ENCODE measurements at regions not wholly inside any gene's neighbourhood (a gene's known extent, or its start where the extent isn't known, plus 50 kb on each side); places are given as distances from the start of the nearest gene placed in this dataset.

GRCh38 chr3:84023842-84024241 is 934.9 kb upstream of the CADM2 start (continued):
- TF ChIP-seq ZBTB6 (tag by site-specific recombination; IDR thresholded peaks at IDR 0.05): no peak

DNA sequence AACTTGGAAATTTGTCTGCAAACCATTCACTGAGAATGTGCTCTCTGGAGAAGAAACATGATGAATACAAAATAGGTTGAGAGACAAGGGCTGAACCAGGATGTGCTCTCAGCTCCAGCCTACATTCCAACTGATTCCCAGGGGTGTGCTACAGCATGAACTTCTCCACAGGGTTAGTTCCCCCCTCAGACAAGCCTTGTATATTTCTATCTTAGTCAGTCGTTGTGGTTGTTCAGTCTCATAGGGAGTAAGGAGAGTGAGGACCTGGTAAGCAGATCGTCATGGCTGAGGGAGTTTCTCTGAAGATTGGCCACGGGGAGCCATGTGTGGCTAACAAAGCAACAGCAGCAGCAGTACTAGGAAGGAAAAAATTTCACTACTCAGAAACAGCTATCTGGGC is 919.7 kb upstream of the CADM2 start:
- H3K27ac ChIP-seq (ENCODE audit: extremely low read depth, low read depth, low read length): no peak overlapping the region
- no peak overlapping the region for H3K4me3 ChIP-seq (ENCODE audit: low read depth, low read length)
- CTCF ChIA-PET: no interaction called here
- POLR2A ChIA-PET: no interaction called here
- H3K9me3 ChIP-seq (ENCODE audit: control insufficient read depth, insufficient read depth, low read depth, low read length): no peaks in the 10 kb centered on the region
- no peak for TF ChIP-seq SP3 (tag by site-specific recombination; IDR thresholded peaks at IDR 0.05)
- no peak for TF ChIP-seq ZNF514 (tag by site-specific recombination; IDR thresholded peaks at IDR 0.05)
- no peak for TF ChIP-seq ZSCAN16 (tag by site-specific recombination; IDR thresholded peaks at IDR 0.05)
- no peak for TF ChIP-seq ZNF138 (tag by site-specific recombination; IDR thresholded peaks at IDR 0.05; ENCODE audit: borderline replicate concordance)
- no peak for TF ChIP-seq ZNF701 (tag by site-specific recombination; IDR thresholded peaks at IDR 0.05)
- TF ChIP-seq ZBTB17 (tag by site-specific recombination; IDR thresholded peaks at IDR 0.05): no peak
- H3K36me3 ChIP-seq (ENCODE audit: control insufficient read depth in 2 of 2, insufficient read depth in 1 of 2, low read length in 2 of 2): no peaks in the 10 kb centered on the region
- no peaks in the 10 kb centered on the region for H3K4me1 ChIP-seq (ENCODE audit: control insufficient read depth, insufficient read depth, low read length)

DNA sequence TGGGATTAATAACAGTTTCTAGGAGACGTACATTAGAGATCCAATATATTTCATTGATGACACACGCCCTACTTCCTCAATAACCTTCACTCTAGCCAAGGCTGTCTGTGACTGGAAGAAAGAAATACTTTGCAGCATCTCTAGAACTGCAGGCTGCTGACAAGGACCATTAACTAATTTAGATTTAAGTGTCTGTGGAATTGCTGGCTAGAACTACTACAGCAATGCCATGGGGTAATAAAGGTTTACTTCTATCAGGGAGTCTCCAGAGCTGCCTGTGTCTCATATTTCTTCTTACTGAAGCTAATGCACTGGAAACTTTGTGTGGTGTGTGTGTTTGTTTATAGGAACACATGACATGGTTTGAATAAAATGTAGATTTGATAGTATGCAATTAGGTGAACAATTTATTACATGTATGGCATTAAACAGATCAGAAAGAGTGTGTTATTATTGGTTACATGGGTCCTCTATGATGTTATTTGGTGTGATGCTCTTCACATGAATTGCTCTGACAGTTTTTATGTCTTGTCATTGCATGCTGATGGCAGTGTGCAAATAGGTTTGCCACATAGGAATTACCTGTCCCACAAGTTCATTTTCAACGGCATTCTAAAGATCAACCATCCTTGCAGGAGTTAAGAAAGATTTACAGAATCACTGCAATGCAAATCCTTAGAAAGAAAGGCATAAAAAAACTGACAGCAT is 916.2 kb upstream of the CADM2 start:
- TF ChIP-seq WT1 (tag by site-specific recombination; IDR thresholded peaks at IDR 0.05): no peak
- TF ChIP-seq, protein P1, sequence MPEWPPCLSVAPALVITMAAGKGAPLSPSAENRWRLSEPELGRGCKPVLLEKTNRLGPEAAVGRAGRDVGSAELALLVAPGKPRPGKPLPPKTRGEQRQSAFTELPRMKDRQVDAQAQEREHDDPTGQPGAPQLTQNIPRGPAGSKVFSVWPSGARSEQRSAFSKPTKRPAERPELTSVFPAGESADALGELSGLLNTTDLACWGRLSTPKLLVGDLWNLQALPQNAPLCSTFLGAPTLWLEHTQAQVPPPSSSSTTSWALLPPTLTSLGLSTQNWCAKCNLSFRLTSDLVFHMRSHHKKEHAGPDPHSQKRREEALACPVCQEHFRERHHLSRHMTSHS (tag by site-specific recombination; IDR thresholded peaks at IDR 0.05): no peak
- TF ChIP-seq ZSCAN16 (tag by site-specific recombination; IDR thresholded peaks at IDR 0.05): no peak
- TF ChIP-seq, protein P2, sequence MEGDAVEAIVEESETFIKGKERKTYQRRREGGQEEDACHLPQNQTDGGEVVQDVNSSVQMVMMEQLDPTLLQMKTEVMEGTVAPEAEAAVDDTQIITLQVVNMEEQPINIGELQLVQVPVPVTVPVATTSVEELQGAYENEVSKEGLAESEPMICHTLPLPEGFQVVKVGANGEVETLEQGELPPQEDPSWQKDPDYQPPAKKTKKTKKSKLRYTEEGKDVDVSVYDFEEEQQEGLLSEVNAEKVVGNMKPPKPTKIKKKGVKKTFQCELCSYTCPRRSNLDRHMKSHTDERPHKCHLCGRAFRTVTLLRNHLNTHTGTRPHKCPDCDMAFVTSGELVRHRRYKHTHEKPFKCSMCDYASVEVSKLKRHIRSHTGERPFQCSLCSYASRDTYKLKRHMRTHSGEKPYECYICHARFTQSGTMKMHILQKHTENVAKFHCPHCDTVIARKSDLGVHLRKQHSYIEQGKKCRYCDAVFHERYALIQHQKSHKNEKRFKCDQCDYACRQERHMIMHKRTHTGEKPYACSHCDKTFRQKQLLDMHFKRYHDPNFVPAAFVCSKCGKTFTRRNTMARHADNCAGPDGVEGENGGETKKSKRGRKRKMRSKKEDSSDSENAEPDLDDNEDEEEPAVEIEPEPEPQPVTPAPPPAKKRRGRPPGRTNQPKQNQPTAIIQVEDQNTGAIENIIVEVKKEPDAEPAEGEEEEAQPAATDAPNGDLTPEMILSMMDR (tag by site-specific recombination; IDR thresholded peaks at IDR 0.05): no peak
- no peak for TF ChIP-seq TCF7L2 (IDR thresholded peaks at IDR 0.05; ENCODE audit: borderline replicate concordance, low read depth, low read length)
- no peak for TF ChIP-seq ZNF560 (tag by site-specific recombination; IDR thresholded peaks at IDR 0.05; ENCODE audit: borderline replicate concordance)
- no peak for TF ChIP-seq ZNF433 (tag by site-specific recombination; IDR thresholded peaks at IDR 0.05; ENCODE audit: low read depth)
- TF ChIP-seq, protein P3, sequence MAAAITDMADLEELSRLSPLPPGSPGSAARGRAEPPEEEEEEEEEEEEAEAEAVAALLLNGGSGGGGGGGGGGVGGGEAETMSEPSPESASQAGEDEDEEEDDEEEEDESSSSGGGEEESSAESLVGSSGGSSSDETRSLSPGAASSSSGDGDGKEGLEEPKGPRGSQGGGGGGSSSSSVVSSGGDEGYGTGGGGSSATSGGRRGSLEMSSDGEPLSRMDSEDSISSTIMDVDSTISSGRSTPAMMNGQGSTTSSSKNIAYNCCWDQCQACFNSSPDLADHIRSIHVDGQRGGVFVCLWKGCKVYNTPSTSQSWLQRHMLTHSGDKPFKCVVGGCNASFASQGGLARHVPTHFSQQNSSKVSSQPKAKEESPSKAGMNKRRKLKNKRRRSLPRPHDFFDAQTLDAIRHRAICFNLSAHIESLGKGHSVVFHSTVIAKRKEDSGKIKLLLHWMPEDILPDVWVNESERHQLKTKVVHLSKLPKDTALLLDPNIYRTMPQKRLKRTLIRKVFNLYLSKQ (tag by site-specific recombination; IDR thresholded peaks at IDR 0.05; ENCODE audit: borderline replicate concordance): no peak
- TF ChIP-seq, protein P4, sequence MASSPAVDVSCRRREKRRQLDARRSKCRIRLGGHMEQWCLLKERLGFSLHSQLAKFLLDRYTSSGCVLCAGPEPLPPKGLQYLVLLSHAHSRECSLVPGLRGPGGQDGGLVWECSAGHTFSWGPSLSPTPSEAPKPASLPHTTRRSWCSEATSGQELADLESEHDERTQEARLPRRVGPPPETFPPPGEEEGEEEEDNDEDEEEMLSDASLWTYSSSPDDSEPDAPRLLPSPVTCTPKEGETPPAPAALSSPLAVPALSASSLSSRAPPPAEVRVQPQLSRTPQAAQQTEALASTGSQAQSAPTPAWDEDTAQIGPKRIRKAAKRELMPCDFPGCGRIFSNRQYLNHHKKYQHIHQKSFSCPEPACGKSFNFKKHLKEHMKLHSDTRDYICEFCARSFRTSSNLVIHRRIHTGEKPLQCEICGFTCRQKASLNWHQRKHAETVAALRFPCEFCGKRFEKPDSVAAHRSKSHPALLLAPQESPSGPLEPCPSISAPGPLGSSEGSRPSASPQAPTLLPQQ (tag by site-specific recombination; IDR thresholded peaks at IDR 0.05): no peak
- TF ChIP-seq ZNF114 (tag by site-specific recombination; IDR thresholded peaks at IDR 0.05): no peak
- no peak for TF ChIP-seq ZSCAN4 (tag by site-specific recombination; IDR thresholded peaks at IDR 0.05)
- TF ChIP-seq SP7 (tag by site-specific recombination; IDR thresholded peaks at IDR 0.05): no peak
- TF ChIP-seq, protein P5, sequence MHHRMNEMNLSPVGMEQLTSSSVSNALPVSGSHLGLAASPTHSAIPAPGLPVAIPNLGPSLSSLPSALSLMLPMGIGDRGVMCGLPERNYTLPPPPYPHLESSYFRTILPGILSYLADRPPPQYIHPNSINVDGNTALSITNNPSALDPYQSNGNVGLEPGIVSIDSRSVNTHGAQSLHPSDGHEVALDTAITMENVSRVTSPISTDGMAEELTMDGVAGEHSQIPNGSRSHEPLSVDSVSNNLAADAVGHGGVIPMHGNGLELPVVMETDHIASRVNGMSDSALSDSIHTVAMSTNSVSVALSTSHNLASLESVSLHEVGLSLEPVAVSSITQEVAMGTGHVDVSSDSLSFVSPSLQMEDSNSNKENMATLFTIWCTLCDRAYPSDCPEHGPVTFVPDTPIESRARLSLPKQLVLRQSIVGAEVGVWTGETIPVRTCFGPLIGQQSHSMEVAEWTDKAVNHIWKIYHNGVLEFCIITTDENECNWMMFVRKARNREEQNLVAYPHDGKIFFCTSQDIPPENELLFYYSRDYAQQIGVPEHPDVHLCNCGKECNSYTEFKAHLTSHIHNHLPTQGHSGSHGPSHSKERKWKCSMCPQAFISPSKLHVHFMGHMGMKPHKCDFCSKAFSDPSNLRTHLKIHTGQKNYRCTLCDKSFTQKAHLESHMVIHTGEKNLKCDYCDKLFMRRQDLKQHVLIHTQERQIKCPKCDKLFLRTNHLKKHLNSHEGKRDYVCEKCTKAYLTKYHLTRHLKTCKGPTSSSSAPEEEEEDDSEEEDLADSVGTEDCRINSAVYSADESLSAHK (tag by site-specific recombination; IDR thresholded peaks at IDR 0.05): no peak
- POLR2A ChIA-PET: no interaction called here
- H3K9me3 ChIP-seq (ENCODE audit: control insufficient read depth, insufficient read depth, low read depth, low read length): no peaks in the 10 kb centered on the region
- no peaks in the 10 kb centered on the region for H3K4me1 ChIP-seq (ENCODE audit: control insufficient read depth, insufficient read depth, low read length)
- H3K27ac ChIP-seq (ENCODE audit: extremely low read depth, low read depth, low read length): no peak overlapping the region
- H3K4me3 ChIP-seq (ENCODE audit: low read depth, low read length): no peak overlapping the region
- no peaks in the 10 kb centered on the region for H3K36me3 ChIP-seq (ENCODE audit: control insufficient read depth in 2 of 2, insufficient read depth in 1 of 2, low read length in 2 of 2)
- CTCF ChIA-PET: no interaction called here

All from HEK293 (cell line).